CD4-positive, alpha-beta T cell treated with Interleukin-4 for 1 hour (primary cell): ENCODE measurements at regions not wholly inside any gene's neighbourhood (a gene's known extent, or its start where the extent isn't known, plus 50 kb on each side); places are given as distances from the start of the nearest gene placed in this dataset.

ENCODE experiments used
- DNase-seq, 2 donors: peaks; one replicate each; pipeline ENCODE4 v3.0.0-alpha.2; 2020 to 2022

DNA sequence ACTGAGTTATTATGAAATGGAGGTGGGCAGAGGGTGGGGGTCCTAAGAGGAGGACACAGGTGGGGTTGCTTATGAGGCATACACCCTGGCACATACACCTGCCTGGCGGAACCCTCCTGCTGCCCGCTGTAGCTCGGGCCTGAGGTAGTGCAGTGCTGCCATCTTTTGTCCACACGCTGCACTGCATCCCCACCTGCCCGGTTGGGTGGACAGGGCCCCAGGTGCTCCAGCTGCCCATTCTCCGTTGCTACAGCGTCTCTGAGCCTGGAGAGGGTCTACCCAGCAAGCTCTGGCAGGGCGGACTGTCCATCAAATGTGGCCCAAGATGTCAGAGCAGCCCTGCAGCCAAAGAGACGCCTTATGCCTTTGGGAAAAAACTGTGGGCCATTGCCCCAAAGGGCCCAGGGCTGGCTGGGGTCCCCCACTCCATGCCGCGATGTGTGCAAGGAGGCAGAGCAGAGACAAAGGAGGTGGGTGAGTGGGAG is 131.2 kb downstream of the BUD13 start:
- no peak for DNase-seq

GRCh38 chr11:116640641-116641402 is 132.0 kb downstream of the BUD13 start:
- no peak for DNase-seq

DNA sequence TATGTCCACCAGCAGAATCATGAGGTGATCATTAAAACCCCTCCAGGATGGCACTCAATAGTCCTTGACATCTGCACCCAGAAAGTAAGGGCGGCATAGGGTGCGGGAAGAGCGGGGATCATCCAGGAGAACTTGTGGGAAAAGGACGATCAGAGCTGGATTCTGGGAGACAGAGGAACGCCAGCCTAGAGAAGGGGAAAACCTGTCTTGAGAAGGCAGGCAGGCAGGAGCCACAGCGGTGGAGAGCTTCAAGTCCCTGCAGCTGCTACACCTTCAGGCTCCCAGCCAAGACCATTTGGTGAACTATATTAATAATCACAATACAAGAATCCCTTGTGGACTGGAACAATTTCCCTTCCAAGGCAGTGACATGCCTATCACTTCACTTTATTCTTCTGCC is 134.3 kb downstream of the BUD13 start:
- no peak for DNase-seq

- no peak for DNase-seq
These were observed 135.0 kb downstream of the BUD13 start for GRCh38 chr11:116637766-116638165.

GRCh38 chr11:116636341-116636929 is 136.4 kb downstream of the BUD13 start:
- no peak for DNase-seq

- no peak for DNase-seq
These were observed 141.6 kb downstream of the BUD13 start for GRCh38 chr11:116631201-116631600.

GRCh38 chr11:116618461-116618860 is 154.3 kb downstream of the BUD13 start:
- no peak for DNase-seq

- no peak for DNase-seq
These were observed 157.4 kb downstream of the BUD13 start for GRCh38 chr11:116615211-116615865.

DNA sequence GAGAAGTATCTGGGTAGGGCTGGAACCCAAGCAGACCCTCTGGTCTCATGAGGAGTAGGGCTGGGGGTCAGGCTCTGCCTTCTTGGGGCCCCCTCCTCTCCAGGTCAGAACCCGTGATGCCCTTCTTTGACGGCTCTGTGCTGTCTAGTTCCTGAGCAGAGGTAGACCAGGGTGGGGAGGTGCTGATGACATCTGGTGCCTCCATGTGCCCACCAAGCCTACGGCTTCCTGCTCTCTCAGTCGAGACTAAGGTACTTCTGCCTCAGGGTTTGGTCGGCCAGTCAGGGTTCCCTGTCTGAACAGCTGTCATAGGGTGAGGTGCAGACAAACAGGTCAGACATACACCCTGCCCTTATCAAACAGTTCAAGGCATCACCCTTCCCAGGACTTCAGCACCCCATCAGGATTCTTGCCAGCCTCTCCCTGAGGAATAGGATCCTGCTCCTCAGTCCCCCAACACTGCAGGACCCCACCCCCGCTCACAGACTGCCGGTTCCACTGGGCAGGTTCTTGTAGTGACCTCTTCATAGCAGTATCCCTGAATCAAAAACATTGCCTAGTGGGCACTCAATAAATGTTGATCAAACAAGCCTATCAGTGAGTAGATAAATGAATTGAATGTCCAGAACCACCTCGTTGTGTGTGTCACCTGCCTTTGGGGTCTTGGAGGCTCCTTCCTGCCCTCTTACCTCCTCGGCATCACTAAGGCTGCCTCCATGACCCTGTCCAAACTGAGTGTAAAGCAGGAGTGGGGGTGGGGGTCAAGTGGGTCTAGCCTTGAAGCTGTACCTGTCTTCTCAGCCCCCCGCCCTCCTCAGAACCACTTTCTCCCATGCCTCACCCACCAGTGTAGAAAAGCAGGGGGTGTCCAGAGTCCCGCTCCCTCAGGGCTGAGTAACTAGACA is 158.2 kb downstream of the BUD13 start:
- DNase-seq = no peak

GRCh38 chr11:116613206-116613875 is 159.4 kb downstream of the BUD13 start:
- DNase-seq = no peak

DNA sequence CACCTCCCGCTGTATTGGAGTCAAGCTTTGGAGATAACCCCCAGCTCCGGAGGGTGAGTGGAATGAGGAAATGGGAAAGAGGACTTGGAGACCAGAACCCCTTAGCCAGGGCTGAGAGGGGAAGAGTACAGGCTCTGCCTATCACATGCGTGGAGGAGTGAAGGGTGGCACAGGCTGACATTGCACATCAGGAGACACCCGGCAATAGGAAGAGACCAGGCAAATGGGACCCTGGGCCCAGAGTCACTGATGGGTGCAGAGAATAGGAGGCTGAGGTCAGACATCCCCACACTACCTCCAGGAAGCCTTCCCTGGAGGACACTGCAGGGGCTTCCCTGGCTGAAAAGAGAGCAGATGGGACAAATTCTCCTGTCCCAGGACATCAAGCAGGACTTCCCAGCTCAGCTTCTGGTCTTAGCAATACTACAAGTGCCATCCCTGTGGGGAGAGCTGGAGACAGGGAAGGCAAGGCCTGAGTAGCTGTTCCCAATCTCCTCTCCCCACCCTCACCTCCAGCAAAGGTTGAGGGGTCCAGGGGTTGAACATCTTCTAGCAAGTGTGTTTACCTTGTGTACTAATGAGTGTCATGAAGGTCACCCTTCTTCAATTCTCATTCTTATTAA is 160.7 kb downstream of the BUD13 start:
- DNase-seq = no peak

DNA sequence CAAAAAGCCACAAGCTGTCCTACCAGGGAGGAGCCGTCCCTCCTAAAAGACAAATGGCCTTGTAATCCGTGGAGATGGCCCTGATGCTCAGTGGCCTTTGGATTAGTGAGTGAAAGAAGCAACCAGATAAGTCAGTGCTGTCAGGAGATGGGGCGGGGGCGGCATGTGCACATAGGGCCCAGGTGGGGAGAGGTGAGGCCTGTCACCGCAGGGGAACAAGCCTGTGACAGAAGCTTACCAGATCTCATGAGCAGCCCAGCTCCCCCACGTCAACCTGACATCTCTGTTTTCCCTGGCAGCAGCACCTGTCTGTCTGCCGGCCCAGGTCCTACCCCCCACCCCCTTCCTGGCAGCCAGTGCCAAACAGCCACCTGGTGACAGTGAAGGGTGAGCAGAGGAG is 162.6 kb downstream of the BUD13 start:
- DNase-seq = no peak

DNA sequence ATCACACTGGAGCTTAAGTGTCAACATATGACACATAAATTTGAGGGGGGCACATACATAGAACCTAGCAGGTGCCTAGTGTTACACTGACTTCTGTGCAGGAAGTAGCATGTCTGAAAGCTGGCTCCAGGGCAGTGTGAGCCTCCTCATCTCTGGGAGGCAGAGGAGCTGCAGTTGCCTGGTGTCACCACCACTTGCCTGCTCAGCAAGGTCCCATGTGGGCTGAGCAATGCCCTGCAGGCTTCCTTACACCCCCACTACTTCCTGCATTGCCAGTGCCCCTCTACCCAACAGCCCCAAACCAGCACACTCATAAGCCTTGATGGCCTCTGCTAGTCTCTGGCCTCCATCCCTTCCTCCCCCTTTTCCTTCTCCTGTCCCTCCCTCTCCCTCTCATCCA is 165.8 kb downstream of the BUD13 start:
- DNase-seq = no peak

DNA sequence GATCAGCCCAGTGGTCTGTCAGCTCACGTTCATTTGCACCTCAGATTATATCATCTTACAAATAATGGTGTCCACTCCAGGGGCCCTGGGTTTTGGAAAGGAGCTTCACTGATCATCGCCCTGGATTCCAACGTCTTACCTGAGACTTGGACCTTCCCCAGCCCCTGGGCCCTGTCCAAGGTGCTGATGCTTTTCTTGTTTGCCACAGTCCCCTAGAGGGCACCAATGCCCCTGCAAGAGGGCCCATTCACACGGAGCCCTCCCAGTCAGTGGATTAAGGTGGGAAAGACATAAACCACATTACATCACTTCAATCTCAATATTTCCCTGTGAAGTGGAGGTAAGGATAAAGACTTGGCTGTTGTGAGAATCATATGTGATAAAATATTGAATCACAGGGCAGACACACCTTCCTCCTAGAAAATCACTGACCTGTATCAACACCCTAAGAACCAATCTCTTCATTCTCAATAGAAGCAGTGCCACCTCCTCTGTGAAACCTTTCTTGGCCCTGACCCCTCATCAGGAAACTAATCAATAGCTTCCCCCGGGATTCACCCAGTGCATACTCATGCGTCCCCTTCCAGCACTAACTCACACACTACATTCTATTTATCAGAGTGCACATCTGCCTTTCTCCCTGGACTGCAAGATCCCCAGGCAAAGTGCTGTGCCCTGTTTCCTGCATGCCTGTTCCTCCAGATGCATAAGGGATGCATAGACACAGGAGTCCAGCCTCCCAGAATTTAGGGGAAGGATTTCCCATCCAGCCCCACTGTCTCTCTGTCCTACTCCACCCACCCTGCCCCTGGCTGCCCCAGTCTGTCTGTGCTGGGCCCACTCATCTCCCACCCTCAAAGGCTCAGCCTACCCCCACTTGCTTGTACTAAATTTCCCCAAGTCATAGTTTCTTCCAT is 167.0 kb downstream of the BUD13 start:
- no peak for DNase-seq

GRCh38 chr11:116603728-116604323 is 169.0 kb downstream of the BUD13 start:
- no peak for DNase-seq

- DNase-seq = no peak
These were observed 170.2 kb downstream of the BUD13 start for GRCh38 chr11:116602637-116602942.

- no peak for DNase-seq
These were observed 170.8 kb downstream of the BUD13 start for GRCh38 chr11:116601814-116602636.

DNA sequence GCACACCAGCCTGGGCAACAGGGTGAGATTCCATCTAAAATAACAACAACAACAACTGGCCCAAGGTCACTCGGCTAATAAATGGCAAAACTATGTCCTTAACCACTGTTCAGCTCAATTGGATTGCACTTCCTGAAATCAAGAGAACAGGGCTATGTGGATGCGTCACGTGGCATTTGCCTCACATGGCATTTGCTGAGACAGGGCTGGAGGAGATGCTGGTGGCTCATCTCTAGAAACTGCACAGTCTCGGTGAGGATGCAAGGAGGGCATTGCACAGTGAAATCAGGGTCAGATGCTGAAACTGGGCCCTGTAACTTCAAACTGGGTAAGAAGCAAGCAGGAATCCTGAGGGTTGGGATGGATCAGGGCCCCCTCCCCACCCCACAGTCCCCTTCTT is 171.9 kb downstream of the BUD13 start:
- DNase-seq = no peak

- no peak for DNase-seq
These were observed 174.2 kb downstream of the BUD13 start for GRCh38 chr11:116598556-116598955.

GRCh38 chr11:116598036-116598435 is 174.8 kb downstream of the BUD13 start:
- DNase-seq = no peak
